Activated naive CD8-positive, alpha-beta T cell treated with anti-CD3 and anti-CD28 coated beads for 36 hours (primary cell): ENCODE measurements at regions not wholly inside any gene's neighbourhood (a gene's known extent, or its start where the extent isn't known, plus 50 kb on each side); places are given as distances from the start of the nearest gene placed in this dataset.

ENCODE experiments used
- DNase-seq: peaks from one replicate; pipeline ENCODE4 v3.0.0; 2021
- H3K27ac Mint-ChIP-seq: one replicate; pipeline ENCODE4 v1.8.0; 2022; ENCODE audit warnings: mild to moderate bottlenecking, moderate library complexity, mixed read lengths
- H3K27me3 Mint-ChIP-seq: one replicate; pipeline ENCODE4 v1.8.0; 2022; ENCODE audit warnings: mild to moderate bottlenecking, mixed read lengths
- H3K36me3 Mint-ChIP-seq: one replicate; pipeline ENCODE4 v1.8.0; 2021; ENCODE audit warnings: mild to moderate bottlenecking, mixed read lengths
- H3K4me1 Mint-ChIP-seq: one replicate; pipeline ENCODE4 v1.8.0; 2021; ENCODE audit warnings: mixed read lengths
- H3K4me3 Mint-ChIP-seq: one replicate; pipeline ENCODE4 v1.8.0; 2022; ENCODE audit warnings: mild to moderate bottlenecking, moderate library complexity, mixed read lengths
- H3K9me3 Mint-ChIP-seq: one replicate; pipeline ENCODE4 v1.8.0; 2022; ENCODE audit warnings: mixed read lengths

- no peaks in the 10 kb centered on the region for H3K4me1 Mint-ChIP-seq
- no peak overlapping the region for H3K4me3 Mint-ChIP-seq
- H3K9me3 Mint-ChIP-seq, result no peaks in the 10 kb centered on the region
- no peaks in the 10 kb centered on the region for H3K36me3 Mint-ChIP-seq
- H3K27ac Mint-ChIP-seq, result no peak overlapping the region
- H3K27me3 Mint-ChIP-seq, result no peaks in the 10 kb centered on the region
- DNase-seq, result no peak
Observed at GRCh38 chr1:218779341-218780100, 394.2 kb upstream of the LYPLAL1 start.

- Mint-ChIP-seq H3K36me3 (no peaks in the 10 kb centered on the region), H3K27ac (no peak overlapping the region), H3K9me3 (no peaks in the 10 kb centered on the region), H3K4me3 (no peak overlapping the region), H3K4me1 (no peaks in the 10 kb centered on the region), H3K27me3 (no peaks in the 10 kb centered on the region)
- DNase-seq, result no peak
Observed at GRCh38 chr1:218783131-218783530, 390.5 kb upstream of the LYPLAL1 start.

GRCh38 chr1:218783916-218784315, 389.8 kb upstream of the LYPLAL1 start:
- Mint-ChIP-seq H3K9me3 (no peaks in the 10 kb centered on the region), H3K27ac (no peak overlapping the region), H3K4me1 (no peaks in the 10 kb centered on the region), H3K36me3 (no peaks in the 10 kb centered on the region), H3K27me3 (no peaks in the 10 kb centered on the region), H3K4me3 (no peak overlapping the region)
- no peak for DNase-seq

GRCh38 chr1:218785928-218786327, 387.8 kb upstream of the LYPLAL1 start:
- H3K36me3 Mint-ChIP-seq, result no peaks in the 10 kb centered on the region
- H3K9me3 Mint-ChIP-seq, result no peaks in the 10 kb centered on the region
- no peak overlapping the region for H3K27ac Mint-ChIP-seq
- H3K4me3 Mint-ChIP-seq, result no peak overlapping the region
- H3K4me1 Mint-ChIP-seq, result no peaks in the 10 kb centered on the region
- DNase-seq, result no peak
- H3K27me3 Mint-ChIP-seq, result no peaks in the 10 kb centered on the region

GRCh38 chr1:218787826-218788225, 385.9 kb upstream of the LYPLAL1 start:
- H3K9me3 Mint-ChIP-seq, result no peaks in the 10 kb centered on the region

GRCh38 chr1:218796773-218797172, 376.9 kb upstream of the LYPLAL1 start:
- H3K27me3 Mint-ChIP-seq, result no peaks in the 10 kb centered on the region
- no peak overlapping the region for H3K27ac Mint-ChIP-seq
- DNase-seq, result no peak
- no peak overlapping the region for H3K4me3 Mint-ChIP-seq
- no peaks in the 10 kb centered on the region for H3K36me3 Mint-ChIP-seq
- H3K4me1 Mint-ChIP-seq, result no peaks in the 10 kb centered on the region
- H3K9me3 Mint-ChIP-seq, result no peaks in the 10 kb centered on the region

More at GRCh38 chr1:218787826-218788225, 385.9 kb upstream of the LYPLAL1 start:
- Mint-ChIP-seq H3K4me1 (no peaks in the 10 kb centered on the region), H3K36me3 (no peaks in the 10 kb centered on the region), H3K27ac (no peak overlapping the region), H3K4me3 (no peak overlapping the region), H3K27me3 (no peaks in the 10 kb centered on the region)
- DNase-seq, result no peak

- no peaks in the 10 kb centered on the region for H3K9me3 Mint-ChIP-seq
- no peak overlapping the region for H3K27ac Mint-ChIP-seq
- H3K4me1 Mint-ChIP-seq, result no peaks in the 10 kb centered on the region
- DNase-seq, result no peak
- no peaks in the 10 kb centered on the region for H3K27me3 Mint-ChIP-seq
- no peaks in the 10 kb centered on the region for H3K36me3 Mint-ChIP-seq
- H3K4me3 Mint-ChIP-seq, result no peak overlapping the region
Observed at GRCh38 chr1:218802799-218803198, 370.9 kb upstream of the LYPLAL1 start.

DNA sequence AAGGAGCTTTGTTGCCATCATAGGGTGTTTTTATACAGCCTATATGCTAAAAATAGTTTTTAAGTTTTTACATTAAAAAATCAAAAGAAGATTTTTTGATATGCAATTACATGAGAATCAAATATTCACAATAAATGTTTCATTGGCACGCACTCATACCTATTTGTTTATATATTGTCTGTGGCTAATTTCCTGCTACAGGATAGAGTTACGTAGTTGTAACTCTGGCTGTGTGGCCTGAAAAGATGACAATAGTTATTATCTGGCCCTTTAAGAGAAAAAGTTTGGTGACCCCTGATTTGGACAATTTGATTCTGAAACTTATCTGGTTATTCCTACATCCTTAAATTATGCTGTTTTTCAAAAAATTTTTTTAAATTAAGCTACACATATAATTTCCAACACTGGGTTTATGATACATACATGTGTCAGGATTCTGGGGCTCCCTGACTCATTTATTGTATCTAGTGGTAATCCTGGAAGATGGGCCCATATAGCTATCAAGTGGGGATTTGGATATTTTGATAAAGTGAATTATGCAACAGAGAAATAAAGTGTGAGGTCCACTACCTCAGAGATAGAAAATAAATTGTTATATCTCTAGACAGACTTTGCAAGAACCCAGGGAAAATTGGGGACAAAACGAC, 370.2 kb upstream of the LYPLAL1 start:
- H3K4me1 Mint-ChIP-seq, result no peaks in the 10 kb centered on the region
- no peaks in the 10 kb centered on the region for H3K36me3 Mint-ChIP-seq
- no peak overlapping the region for H3K27ac Mint-ChIP-seq
- no peaks in the 10 kb centered on the region for H3K27me3 Mint-ChIP-seq
- no peak for DNase-seq
- H3K4me3 Mint-ChIP-seq, result no peak overlapping the region
- H3K9me3 Mint-ChIP-seq, result peaks cover 4% of the 10 kb centered on the region

DNA sequence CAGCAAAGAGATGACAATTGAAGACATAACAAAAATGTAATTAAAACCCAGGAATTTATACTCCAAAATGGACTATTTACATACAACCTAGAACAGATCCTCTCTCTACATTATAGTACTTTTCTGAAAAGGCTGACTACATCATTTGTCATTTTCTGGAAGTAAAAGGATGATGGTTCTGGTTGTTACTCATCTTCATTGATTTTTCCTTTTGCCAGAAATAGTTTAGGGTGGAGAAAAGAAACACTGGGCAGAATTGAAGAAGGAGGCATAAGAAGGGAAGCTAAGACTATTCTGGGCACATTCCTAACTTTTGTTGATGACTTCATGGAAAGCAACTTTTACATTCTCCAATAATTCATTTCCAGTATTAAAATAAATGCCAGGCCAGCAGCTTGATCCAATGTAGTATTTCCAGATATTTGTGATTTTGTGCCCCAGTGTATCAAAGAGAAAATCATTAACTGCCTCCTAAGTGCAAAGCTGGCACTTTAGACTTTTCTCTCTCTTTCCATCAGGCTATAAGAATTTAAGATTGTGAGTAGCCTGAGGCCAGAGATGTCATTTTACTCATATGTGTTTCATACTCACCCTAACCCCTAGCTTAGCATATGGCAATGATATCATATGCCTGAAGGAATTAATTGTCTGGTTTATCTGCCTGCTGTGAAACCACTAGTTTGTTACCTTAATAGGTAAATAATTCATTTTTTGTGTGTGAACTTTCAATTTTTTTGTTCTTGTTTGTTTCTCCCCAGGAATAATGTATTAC, 369.5 kb upstream of the LYPLAL1 start:
- peaks cover 4% of the 10 kb centered on the region for H3K9me3 Mint-ChIP-seq
- no peaks in the 10 kb centered on the region for H3K27me3 Mint-ChIP-seq
- H3K27ac Mint-ChIP-seq, result no peak overlapping the region
- H3K36me3 Mint-ChIP-seq, result no peaks in the 10 kb centered on the region
- H3K4me1 Mint-ChIP-seq, result no peaks in the 10 kb centered on the region
- no peak overlapping the region for H3K4me3 Mint-ChIP-seq
- no peak for DNase-seq

- Mint-ChIP-seq H3K4me1 (no peaks in the 10 kb centered on the region), H3K27me3 (no peaks in the 10 kb centered on the region)
Observed at GRCh38 chr1:218809061-218809460, 364.6 kb upstream of the LYPLAL1 start.

DNA sequence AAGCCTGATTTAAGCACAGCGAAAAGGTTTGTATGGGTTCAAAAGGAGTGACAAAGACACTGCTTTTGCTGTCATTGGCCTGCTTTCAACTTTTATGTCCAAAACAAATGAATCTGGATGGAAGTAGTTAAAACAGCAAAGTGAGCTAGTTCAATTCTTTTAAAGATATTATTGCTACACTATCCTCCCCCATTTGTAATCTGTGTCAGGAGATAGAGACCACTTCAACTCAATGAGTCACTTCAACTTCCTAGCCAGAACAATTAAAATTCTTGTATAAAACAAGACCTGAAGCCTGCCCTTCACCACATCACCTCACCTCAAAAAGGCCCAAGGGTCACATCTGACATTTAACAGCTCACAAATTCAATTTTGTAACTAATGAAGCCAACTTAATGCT, 364.1 kb upstream of the LYPLAL1 start:
- Mint-ChIP-seq H3K9me3 (peaks cover 4% of the 10 kb centered on the region), H3K4me1 (no peaks in the 10 kb centered on the region), H3K36me3 (no peaks in the 10 kb centered on the region), H3K27ac (no peak overlapping the region), H3K4me3 (no peak overlapping the region), H3K27me3 (no peaks in the 10 kb centered on the region)
- DNase-seq, result no peak

More at GRCh38 chr1:218809061-218809460, 364.6 kb upstream of the LYPLAL1 start:
- peaks cover 4% of the 10 kb centered on the region for H3K9me3 Mint-ChIP-seq
- no peak overlapping the region for H3K4me3 Mint-ChIP-seq
- H3K27ac Mint-ChIP-seq, result no peak overlapping the region
- no peaks in the 10 kb centered on the region for H3K36me3 Mint-ChIP-seq
- DNase-seq, result no peak

DNA sequence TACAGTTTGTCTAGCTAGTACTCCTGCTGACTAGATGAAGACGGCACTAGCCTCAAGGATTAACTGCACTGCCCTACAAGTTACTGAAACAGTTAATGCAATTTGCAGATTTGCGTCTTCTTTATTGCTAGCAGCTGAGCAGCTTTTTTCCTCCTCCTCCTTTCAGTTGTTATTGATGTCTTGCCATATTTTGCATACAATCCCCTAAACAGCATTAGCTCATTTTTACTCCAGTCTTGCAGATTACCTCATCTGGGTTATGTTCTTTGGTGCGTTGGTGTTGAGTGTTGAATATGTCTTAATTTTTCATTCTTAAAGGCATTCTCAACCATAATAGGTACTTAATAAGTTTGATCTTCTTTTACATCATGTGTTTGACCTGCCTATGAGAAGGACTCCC, 363.4 kb upstream of the LYPLAL1 start:
- Mint-ChIP-seq H3K4me1 (no peaks in the 10 kb centered on the region), H3K4me3 (no peak overlapping the region), H3K27me3 (no peaks in the 10 kb centered on the region), H3K36me3 (no peaks in the 10 kb centered on the region), H3K27ac (no peak overlapping the region), H3K9me3 (peaks cover 4% of the 10 kb centered on the region)
- no peak for DNase-seq

- no peak overlapping the region for H3K4me3 Mint-ChIP-seq
- H3K9me3 Mint-ChIP-seq, result peaks cover 4% of the 10 kb centered on the region
- H3K27ac Mint-ChIP-seq, result no peak overlapping the region
- H3K27me3 Mint-ChIP-seq, result no peaks in the 10 kb centered on the region
- H3K36me3 Mint-ChIP-seq, result no peaks in the 10 kb centered on the region
- DNase-seq, result no peak
- no peaks in the 10 kb centered on the region for H3K4me1 Mint-ChIP-seq
Observed at GRCh38 chr1:218811497-218811896, 362.2 kb upstream of the LYPLAL1 start.

DNA sequence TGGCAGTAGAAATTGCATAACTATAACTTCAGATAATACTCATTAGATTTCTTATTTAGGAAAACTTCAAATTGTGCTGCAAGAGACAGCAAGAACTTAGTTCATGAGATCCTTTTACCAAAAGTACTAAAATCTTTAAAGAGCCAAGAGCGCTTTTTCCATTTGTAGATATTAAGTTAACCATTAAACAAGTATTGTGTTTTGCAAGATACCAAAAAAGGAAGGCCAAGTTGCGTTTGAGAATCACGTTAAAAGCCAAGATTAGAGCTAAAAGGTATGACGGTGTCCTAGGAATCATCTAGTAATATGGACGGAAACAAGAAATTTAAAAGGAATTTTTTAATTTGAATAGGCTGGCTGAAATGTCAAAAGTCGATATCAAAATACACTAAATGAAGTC, 361.3 kb upstream of the LYPLAL1 start:
- Mint-ChIP-seq H3K36me3 (no peaks in the 10 kb centered on the region), H3K4me3 (no peak overlapping the region), H3K27ac (no peak overlapping the region), H3K9me3 (peaks cover 4% of the 10 kb centered on the region), H3K27me3 (no peaks in the 10 kb centered on the region), H3K4me1 (no peaks in the 10 kb centered on the region)
- no peak for DNase-seq

DNA sequence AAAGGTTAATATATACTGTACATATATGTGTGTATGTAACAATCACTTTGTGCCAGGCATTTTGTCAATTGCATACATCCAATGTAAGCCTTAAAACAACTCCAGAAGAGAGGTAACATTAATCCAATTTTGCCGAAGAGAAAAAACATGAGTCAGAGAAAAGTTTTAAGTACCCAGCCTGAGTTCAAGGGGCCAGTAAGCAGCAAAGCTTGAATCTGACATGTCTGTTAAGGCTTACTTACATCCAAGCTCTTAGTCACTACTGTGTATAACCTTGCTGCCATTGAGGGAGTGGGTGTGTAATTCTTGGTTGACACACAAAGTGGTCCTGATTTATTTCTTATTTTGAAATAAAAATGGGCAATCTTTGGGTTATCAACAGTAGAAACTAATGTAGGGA, 360.4 kb upstream of the LYPLAL1 start:
- H3K4me3 Mint-ChIP-seq, result no peak overlapping the region
- H3K4me1 Mint-ChIP-seq, result no peaks in the 10 kb centered on the region
- H3K27me3 Mint-ChIP-seq, result no peaks in the 10 kb centered on the region

More for the DNA sequence above, 360.4 kb upstream of the LYPLAL1 start:
- Mint-ChIP-seq H3K27ac (no peak overlapping the region), H3K9me3 (peaks cover 2% of the 10 kb centered on the region), H3K36me3 (no peaks in the 10 kb centered on the region)
- DNase-seq, result no peak
